Neural progenitor cell (in vitro differentiated cells): ENCODE measurements at regions not wholly inside any gene's neighbourhood (a gene's known extent, or its start where the extent isn't known, plus 50 kb on each side); places are given as distances from the start of the nearest gene placed in this dataset.

ENCODE experiments used
- DNase-seq: peaks from one replicate; pipeline ENCODE4 v3.0.0-alpha.2; 2016; ENCODE audit warnings: low spot score
- H2AFZ ChIP-seq: fragments of 200-600 bp; sonication (generic); replicated peaks from 2 replicates; pipeline ENCODE4 v1.6.1; 2016; ENCODE audit warnings: antibody characterized with exemption
- H3F3A ChIP-seq: fragments of 200-600 bp; sonication (generic); 2 replicates; pipeline ENCODE4 v1.6.1; 2016; ENCODE audit warnings: antibody characterized with exemption, low read depth
- H3K27ac ChIP-seq: fragments of 200-600 bp; sonication (generic); 2 replicates; pipeline ENCODE4 v1.5.1; 2016; ENCODE audit warnings: mild to moderate bottlenecking
- H3K27me3 ChIP-seq: fragments of 200-600 bp; sonication (generic); 2 replicates; pipeline ENCODE4 v1.6.1; 2016; ENCODE audit warnings: mild to moderate bottlenecking, moderate library complexity
- H3K36me3 ChIP-seq: fragments of 200-600 bp; sonication (generic); 2 replicates; pipeline ENCODE4 v1.5.1; 2016
- H3K4me1 ChIP-seq: fragments of 200-600 bp; sonication (generic); 2 replicates; pipeline ENCODE4 v1.6.1; 2016; ENCODE audit warnings: mixed run types
- H3K4me2 ChIP-seq: fragments of 200-600 bp; sonication (generic); 2 replicates; pipeline ENCODE4 v1.6.1; 2016
- H3K4me3 ChIP-seq: fragments of 200-600 bp; sonication (generic); 2 replicates; pipeline ENCODE4 v1.5.1; 2016
- H3K79me2 ChIP-seq: fragments of 200-600 bp; sonication (generic); 2 replicates; pipeline ENCODE4 v1.6.1; 2016; ENCODE audit warnings: low read depth
- H3K9ac ChIP-seq: fragments of 200-600 bp; sonication (generic); 2 replicates; pipeline ENCODE4 v1.6.1; 2016
- H3K9me3 ChIP-seq: fragments of 200-600 bp; sonication (generic); 2 replicates; pipeline ENCODE4 v1.5.1; 2016; ENCODE audit warnings: low read depth
- H4K20me1 ChIP-seq: fragments of 200-600 bp; sonication (generic); 2 replicates; pipeline ENCODE4 v1.6.1; 2016; ENCODE audit warnings: low read depth
- H3K27ac Mint-ChIP-seq: 3 replicates; pipeline ENCODE4 v1.8.0; 2021; ENCODE audit warnings: mixed read lengths
- H3K27me3 Mint-ChIP-seq: 2 replicates; pipeline ENCODE4 v1.8.0; 2022; ENCODE audit warnings: low read depth, mild to moderate bottlenecking, inconsistent platforms, moderate library complexity, mixed read lengths; ENCODE audit not compliant: insufficient read depth
- H3K36me3 Mint-ChIP-seq: 3 replicates; pipeline ENCODE4 v1.8.0; 2021; ENCODE audit warnings: mixed read lengths
- H3K4me1 Mint-ChIP-seq: 3 replicates; pipeline ENCODE4 v1.8.0; 2021; ENCODE audit warnings: mixed read lengths
- H3K4me3 Mint-ChIP-seq: 3 replicates; pipeline ENCODE4 v1.8.0; 2021; ENCODE audit warnings: mild to moderate bottlenecking, moderate library complexity, mixed read lengths
- H3K9me3 Mint-ChIP-seq: 3 replicates; pipeline ENCODE4 v1.8.0; 2020; ENCODE audit warnings: mixed read lengths
- CTCF ChIP-seq: fragments of 200-600 bp; sonication (generic); IDR thresholded peaks from 2 replicates; pipeline ENCODE4 v1.5.1; 2017; ENCODE audit warnings: antibody characterized with exemption, mild to moderate bottlenecking
- EZH2 ChIP-seq: fragments of 200-600 bp; sonication (generic); IDR thresholded peaks from 2 replicates; pipeline ENCODE4 v1.6.1; 2017; ENCODE audit warnings: antibody characterized with exemption, mild to moderate bottlenecking, moderate library complexity
- EZH2phosphoT487 ChIP-seq: fragments of 200-600 bp; sonication (generic); IDR thresholded peaks from 2 replicates; pipeline ENCODE4 v1.6.1; 2017; ENCODE audit warnings: antibody characterized with exemption

GRCh38 chr14:99011385-99011784, 260.6 kb downstream of the BCL11B start:
- no peaks in the 10 kb centered on the region for H3K36me3 ChIP-seq
- no peak overlapping the region for H3K9ac ChIP-seq
- no peak overlapping the region for H3K4me3 ChIP-seq
- H3F3A ChIP-seq: no peaks in the 10 kb centered on the region
- Mint-ChIP-seq H3K36me3 (no peaks in the 10 kb centered on the region), H3K4me3 (no peak overlapping the region), H3K27ac (no peak overlapping the region), H3K4me1 (no peaks in the 10 kb centered on the region), H3K27me3 (peaks cover 11% of the 10 kb centered on the region), H3K9me3 (peaks cover 3% of the 10 kb centered on the region)
- H3K9me3 ChIP-seq: no peaks in the 10 kb centered on the region
- H3K27ac ChIP-seq: no peak overlapping the region
- no peaks in the 10 kb centered on the region for H3K4me1 ChIP-seq
- DNase-seq: no peak
- TF ChIP-seq CTCF (no peak), EZH2 (no peak), EZH2phosphoT487 (no peak)
- no peaks in the 10 kb centered on the region for H3K27me3 ChIP-seq
- no peaks in the 10 kb centered on the region for H3K79me2 ChIP-seq
- no peak overlapping the region for H2AFZ ChIP-seq
- no peak overlapping the region for H3K4me2 ChIP-seq
- H4K20me1 ChIP-seq: no peaks in the 10 kb centered on the region

- Histone ChIP-seq H3K27ac (no peak overlapping the region), H3K36me3 (no peaks in the 10 kb centered on the region), H3K4me2 (no peak overlapping the region), H3F3A (no peaks in the 10 kb centered on the region), H3K4me3 (no peak overlapping the region), H3K9ac (no peak overlapping the region), H3K27me3 (no peaks in the 10 kb centered on the region), H3K79me2 (no peaks in the 10 kb centered on the region), H3K4me1 (no peaks in the 10 kb centered on the region), H2AFZ (no peak overlapping the region), H4K20me1 (no peaks in the 10 kb centered on the region), H3K9me3 (no peaks in the 10 kb centered on the region)
- Mint-ChIP-seq H3K36me3 (no peaks in the 10 kb centered on the region), H3K27ac (no peak overlapping the region), H3K9me3 (peaks cover 3% of the 10 kb centered on the region), H3K4me3 (no peak overlapping the region), H3K4me1 (no peaks in the 10 kb centered on the region), H3K27me3 (peaks cover 11% of the 10 kb centered on the region)
- TF ChIP-seq EZH2 (no peak), EZH2phosphoT487 (no peak), CTCF (no peak)
- DNase-seq: no peak
These were observed 259.3 kb downstream of the BCL11B start for GRCh38 chr14:99012703-99013102.

- H3K27ac Mint-ChIP-seq: no peak overlapping the region
- Histone ChIP-seq H4K20me1 (no peaks in the 10 kb centered on the region), H3K9ac (no peak overlapping the region), H3K4me1 (no peaks in the 10 kb centered on the region), H3K4me3 (no peak overlapping the region), H3K79me2 (no peaks in the 10 kb centered on the region), H3K36me3 (no peaks in the 10 kb centered on the region), H3F3A (no peaks in the 10 kb centered on the region), H3K4me2 (no peak overlapping the region), H2AFZ (no peak overlapping the region), H3K9me3 (no peaks in the 10 kb centered on the region), H3K27me3 (no peaks in the 10 kb centered on the region), H3K27ac (no peak overlapping the region)
- no peak for DNase-seq
- no peak overlapping the region for H3K4me3 Mint-ChIP-seq
- peaks cover 4% of the 10 kb centered on the region for H3K4me1 Mint-ChIP-seq
- H3K36me3 Mint-ChIP-seq: no peaks in the 10 kb centered on the region
- peaks cover 10% of the 10 kb centered on the region for H3K9me3 Mint-ChIP-seq
- H3K27me3 Mint-ChIP-seq: peaks cover 13% of the 10 kb centered on the region
- TF ChIP-seq EZH2 (no peak), CTCF (no peak), EZH2phosphoT487 (no peak)
These were observed 256.2 kb downstream of the BCL11B start for GRCh38 chr14:99015833-99016232.

- Histone ChIP-seq H3K4me3 (no peak overlapping the region), H3K9me3 (no peaks in the 10 kb centered on the region), H3K36me3 (no peaks in the 10 kb centered on the region), H4K20me1 (no peaks in the 10 kb centered on the region), H3K27me3 (no peaks in the 10 kb centered on the region), H3F3A (no peaks in the 10 kb centered on the region), H3K79me2 (no peaks in the 10 kb centered on the region), H3K9ac (no peak overlapping the region), H3K27ac (no peak overlapping the region), H3K4me1 (no peaks in the 10 kb centered on the region), H2AFZ (no peak overlapping the region), H3K4me2 (no peak overlapping the region)
- no peak for DNase-seq
- H3K4me3 Mint-ChIP-seq: no peak overlapping the region
- peaks cover 31% of the 10 kb centered on the region for H3K27me3 Mint-ChIP-seq
- H3K9me3 Mint-ChIP-seq: peaks cover 10% of the 10 kb centered on the region
- H3K4me1 Mint-ChIP-seq: peaks cover 6% of the 10 kb centered on the region
- no peak for TF ChIP-seq EZH2
- no peak for TF ChIP-seq CTCF
- TF ChIP-seq EZH2phosphoT487: no peak
- no peak overlapping the region for H3K27ac Mint-ChIP-seq
- peaks cover 2% of the 10 kb centered on the region for H3K36me3 Mint-ChIP-seq
These were observed 248.6 kb downstream of the BCL11B start for GRCh38 chr14:99023371-99023770.
